ENCODE measurements at regions not wholly inside any gene's neighbourhood (a gene's known extent, or its start where the extent isn't known, plus 50 kb on each side); places are given as distances from the start of the nearest gene placed in this dataset.

- DNase-seq = no peak
These were observed 277.8 kb downstream of the EIPR1 start for GRCh38 chr2:3099860-3100234.

- no peak for DNase-seq
These were observed 278.3 kb downstream of the EIPR1 start for GRCh38 chr2:3099145-3099859.

- no peak for DNase-seq
These were observed 279.4 kb downstream of the EIPR1 start for GRCh38 chr2:3098231-3098630.

- no peak for DNase-seq
These were observed 279.8 kb downstream of the EIPR1 start for GRCh38 chr2:3097804-3098203.

- no peak for DNase-seq
These were observed 282.3 kb downstream of the EIPR1 start for GRCh38 chr2:3094999-3095958.

GRCh38 chr2:3094318-3094717 is 283.3 kb downstream of the EIPR1 start:
- DNase-seq = no peak

GRCh38 chr2:3091696-3092095 is 285.9 kb downstream of the EIPR1 start:
- DNase-seq = no peak

GRCh38 chr2:3082705-3083104 is 294.9 kb downstream of the EIPR1 start:
- no peak for DNase-seq

GRCh38 chr2:3079959-3080948 is 297.4 kb downstream of the EIPR1 start:
- no peak for DNase-seq

- no peak for DNase-seq
These were observed 298.2 kb downstream of the EIPR1 start for GRCh38 chr2:3079466-3079865.

- DNase-seq = no peak
These were observed 298.9 kb downstream of the EIPR1 start for GRCh38 chr2:3078684-3079083.

GRCh38 chr2:3076848-3077642 is 300.6 kb downstream of the EIPR1 start:
- DNase-seq = no peak

- DNase-seq = no peak
These were observed 301.7 kb downstream of the EIPR1 start for GRCh38 chr2:3075991-3076340.

- DNase-seq = no peak
These were observed 302.2 kb downstream of the EIPR1 start for GRCh38 chr2:3075316-3075990.

GRCh38 chr2:3073704-3074103 is 303.9 kb downstream of the EIPR1 start:
- DNase-seq = no peak

- no peak for DNase-seq
These were observed 304.5 kb downstream of the EIPR1 start for GRCh38 chr2:3073041-3073595.

- no peak for DNase-seq
These were observed 305.8 kb downstream of the EIPR1 start for GRCh38 chr2:3071685-3072263.

- DNase-seq = no peak
These were observed 310.8 kb downstream of the EIPR1 start for GRCh38 chr2:3066831-3067230.

GRCh38 chr2:3065928-3066327 is 311.7 kb downstream of the EIPR1 start:
- no peak for DNase-seq

GRCh38 chr2:3062476-3063260 is 314.9 kb downstream of the EIPR1 start:
- no peak for DNase-seq
